ENCODE measurements at regions not wholly inside any gene's neighbourhood (a gene's known extent, or its start where the extent isn't known, plus 50 kb on each side); places are given as distances from the start of the nearest gene placed in this dataset.

- no peaks in the 10 kb centered on the region for H3K9me3 Mint-ChIP-seq
- H3K36me3 Mint-ChIP-seq (ENCODE audit: low read depth): no peaks in the 10 kb centered on the region
- H3K27ac Mint-ChIP-seq: no peak overlapping the region
- intact Hi-C loops (cut with micrococcal nuclease): no loop called here
- no peak overlapping the region for H3K4me3 Mint-ChIP-seq (ENCODE audit: low read depth)
- DNase-seq (ENCODE audit: low spot score): no peak
- H3K4me1 Mint-ChIP-seq (ENCODE audit: low read depth): no peaks in the 10 kb centered on the region
- H3K27me3 Mint-ChIP-seq (ENCODE audit: low read depth): no peaks in the 10 kb centered on the region
Observed at GRCh38 chrX:42686706-42687105, 91.3 kb downstream of the PPP1R2C start.

GRCh38 chrX:42686296-42686695 lies 91.7 kb downstream of the PPP1R2C start:
- Mint-ChIP-seq H3K4me3 (ENCODE audit: low read depth) (no peak overlapping the region), H3K27ac (no peak overlapping the region), H3K27me3 (ENCODE audit: low read depth) (no peaks in the 10 kb centered on the region), H3K4me1 (ENCODE audit: low read depth) (no peaks in the 10 kb centered on the region), H3K36me3 (ENCODE audit: low read depth) (no peaks in the 10 kb centered on the region), H3K9me3 (no peaks in the 10 kb centered on the region)
- intact Hi-C loops (cut with micrococcal nuclease): no loop called here
- no peak for DNase-seq (ENCODE audit: low spot score)

DNA sequence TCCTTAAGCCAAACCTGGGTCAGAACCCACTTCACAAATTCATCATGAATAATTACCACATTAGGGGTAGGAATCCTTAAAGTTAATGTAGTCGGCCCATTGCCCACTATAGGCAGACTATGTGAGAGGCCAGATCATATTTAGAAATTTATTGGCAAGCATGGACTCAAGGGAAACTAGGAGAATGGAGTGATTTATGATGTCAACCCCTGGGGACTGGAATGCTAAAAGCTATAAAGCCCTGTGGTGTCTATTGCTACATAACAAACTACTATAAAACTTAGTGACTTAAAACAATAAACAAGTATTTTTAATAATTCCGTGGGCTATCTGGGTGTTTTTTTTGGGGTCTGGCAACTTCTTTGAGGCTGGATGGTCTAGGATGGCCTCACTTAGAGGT lies 93.9 kb downstream of the PPP1R2C start:
- H3K9me3 Mint-ChIP-seq: no peaks in the 10 kb centered on the region
- no peaks in the 10 kb centered on the region for H3K4me1 Mint-ChIP-seq (ENCODE audit: low read depth)
- no peak overlapping the region for H3K4me3 Mint-ChIP-seq (ENCODE audit: low read depth)
- H3K36me3 Mint-ChIP-seq (ENCODE audit: low read depth): no peaks in the 10 kb centered on the region
- H3K27me3 Mint-ChIP-seq (ENCODE audit: low read depth): no peaks in the 10 kb centered on the region
- intact Hi-C loops (cut with micrococcal nuclease): no loop called here
- DNase-seq (ENCODE audit: low spot score): no peak
- H3K27ac Mint-ChIP-seq: no peak overlapping the region

DNA sequence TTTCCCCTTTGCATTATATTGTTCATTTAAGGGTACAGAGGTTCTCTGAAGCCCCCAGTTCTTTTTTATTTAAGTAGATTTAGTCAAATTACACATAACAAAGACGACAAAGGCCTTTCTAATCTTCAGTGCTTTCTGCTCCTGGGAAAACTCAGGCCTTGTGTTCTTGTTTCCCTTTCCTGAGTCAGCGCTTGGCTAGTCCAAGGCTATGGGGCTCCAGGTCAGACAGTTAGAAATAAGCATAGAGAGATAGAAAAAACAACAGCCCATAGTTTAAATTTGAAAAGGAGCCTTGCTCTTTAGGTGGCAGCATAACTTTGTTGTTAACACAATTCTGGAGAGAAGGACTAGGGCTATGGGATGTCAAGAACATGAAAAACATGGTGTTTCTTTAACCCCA lies 97.3 kb downstream of the PPP1R2C start:
- H3K36me3 Mint-ChIP-seq (ENCODE audit: low read depth): no peaks in the 10 kb centered on the region
- no peaks in the 10 kb centered on the region for H3K27me3 Mint-ChIP-seq (ENCODE audit: low read depth)

DNA sequence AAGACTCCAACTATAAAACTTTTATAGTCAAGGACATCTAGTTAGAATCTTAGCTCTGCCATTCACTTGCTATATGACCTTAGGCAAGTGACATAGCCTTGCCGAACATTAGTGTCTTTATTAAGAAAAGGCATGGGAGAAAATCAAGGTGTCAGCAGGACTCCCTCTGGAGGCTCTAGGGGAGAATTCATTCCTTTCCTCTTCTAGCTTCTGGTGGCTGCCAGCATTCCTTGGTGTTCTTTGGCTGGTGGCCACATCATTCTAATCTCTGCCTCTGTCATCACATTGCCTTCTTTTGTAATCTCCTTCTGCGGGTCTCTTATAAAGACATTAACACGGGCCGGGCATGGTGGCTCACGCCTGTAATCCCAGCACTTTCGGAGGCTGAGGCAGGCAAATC lies 99.8 kb downstream of the PPP1R2C start:
- Mint-ChIP-seq H3K9me3 (no peaks in the 10 kb centered on the region), H3K4me1 (ENCODE audit: low read depth) (no peaks in the 10 kb centered on the region), H3K27ac (no peak overlapping the region), H3K4me3 (ENCODE audit: low read depth) (no peak overlapping the region), H3K36me3 (ENCODE audit: low read depth) (no peaks in the 10 kb centered on the region), H3K27me3 (ENCODE audit: low read depth) (no peaks in the 10 kb centered on the region)
- intact Hi-C loops (cut with micrococcal nuclease): no loop called here
- DNase-seq (ENCODE audit: low spot score): no peak

More for the DNA sequence above, 97.3 kb downstream of the PPP1R2C start:
- Mint-ChIP-seq H3K4me3 (ENCODE audit: low read depth) (no peak overlapping the region), H3K27ac (no peak overlapping the region), H3K4me1 (ENCODE audit: low read depth) (no peaks in the 10 kb centered on the region), H3K9me3 (no peaks in the 10 kb centered on the region)
- no peak for DNase-seq (ENCODE audit: low spot score)
- intact Hi-C loops (cut with micrococcal nuclease): no loop called here

DNA sequence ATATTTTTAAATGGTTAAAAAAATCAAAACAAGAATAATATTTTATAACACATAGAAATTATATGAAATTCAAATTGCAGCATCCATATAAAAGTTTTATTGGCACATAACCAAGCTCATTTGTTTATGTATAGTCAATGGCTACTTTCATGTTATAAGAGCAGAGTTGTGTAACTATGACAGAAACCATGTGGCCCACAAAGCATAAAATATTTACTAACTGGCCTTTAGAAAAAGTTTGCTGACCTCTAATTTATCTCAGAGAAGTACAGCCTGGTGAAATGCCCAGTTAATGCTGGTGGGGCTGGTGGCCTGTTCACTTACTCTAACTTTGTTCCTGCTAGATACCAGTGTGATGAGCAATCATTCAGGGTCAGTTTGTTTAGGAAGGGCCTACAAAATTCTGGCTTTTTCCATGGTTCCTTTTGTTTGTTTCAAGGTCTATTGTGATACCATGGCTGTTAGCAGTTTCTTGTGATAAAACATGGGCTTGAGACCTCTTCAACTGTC lies 104.6 kb downstream of the PPP1R2C start:
- no peaks in the 10 kb centered on the region for H3K4me1 Mint-ChIP-seq (ENCODE audit: low read depth)
- intact Hi-C loops (cut with micrococcal nuclease): no loop called here
- no peak overlapping the region for H3K4me3 Mint-ChIP-seq (ENCODE audit: low read depth)
- H3K36me3 Mint-ChIP-seq (ENCODE audit: low read depth): no peaks in the 10 kb centered on the region
- H3K27ac Mint-ChIP-seq: no peak overlapping the region
- H3K27me3 Mint-ChIP-seq (ENCODE audit: low read depth): no peaks in the 10 kb centered on the region
- no peak for DNase-seq (ENCODE audit: low spot score)
- no peaks in the 10 kb centered on the region for H3K9me3 Mint-ChIP-seq

- no peak for DNase-seq (ENCODE audit: low spot score)
- no peaks in the 10 kb centered on the region for H3K9me3 Mint-ChIP-seq
- H3K4me1 Mint-ChIP-seq (ENCODE audit: low read depth): no peaks in the 10 kb centered on the region
- H3K36me3 Mint-ChIP-seq (ENCODE audit: low read depth): no peaks in the 10 kb centered on the region
- no peak overlapping the region for H3K27ac Mint-ChIP-seq
- no peak overlapping the region for H3K4me3 Mint-ChIP-seq (ENCODE audit: low read depth)
- intact Hi-C loops (cut with micrococcal nuclease): no loop called here
- H3K27me3 Mint-ChIP-seq (ENCODE audit: low read depth): no peaks in the 10 kb centered on the region
Observed at GRCh38 chrX:42664680-42665079, 113.3 kb downstream of the PPP1R2C start.

GRCh38 chrX:42628471-42628870 lies 149.5 kb downstream of the PPP1R2C start:
- no peak overlapping the region for H3K27ac Mint-ChIP-seq
- intact Hi-C loops (cut with micrococcal nuclease): no loop called here
- no peak for DNase-seq (ENCODE audit: low spot score)
- no peaks in the 10 kb centered on the region for H3K4me1 Mint-ChIP-seq (ENCODE audit: low read depth)
- H3K27me3 Mint-ChIP-seq (ENCODE audit: low read depth): no peaks in the 10 kb centered on the region
- H3K36me3 Mint-ChIP-seq (ENCODE audit: low read depth): no peaks in the 10 kb centered on the region
- no peaks in the 10 kb centered on the region for H3K9me3 Mint-ChIP-seq
- no peak overlapping the region for H3K4me3 Mint-ChIP-seq (ENCODE audit: low read depth)

GRCh38 chrX:42627891-42628290 lies 150.1 kb downstream of the PPP1R2C start:
- Mint-ChIP-seq H3K9me3 (no peaks in the 10 kb centered on the region), H3K36me3 (ENCODE audit: low read depth) (no peaks in the 10 kb centered on the region), H3K27ac (no peak overlapping the region), H3K4me1 (ENCODE audit: low read depth) (no peaks in the 10 kb centered on the region), H3K27me3 (ENCODE audit: low read depth) (no peaks in the 10 kb centered on the region), H3K4me3 (ENCODE audit: low read depth) (no peak overlapping the region)
- no peak for DNase-seq (ENCODE audit: low spot score)
- intact Hi-C loops (cut with micrococcal nuclease): no loop called here

GRCh38 chrX:42624524-42624923 lies 153.4 kb downstream of the PPP1R2C start:
- DNase-seq (ENCODE audit: low spot score): no peak
- Mint-ChIP-seq H3K36me3 (ENCODE audit: low read depth) (no peaks in the 10 kb centered on the region), H3K27ac (no peak overlapping the region), H3K4me3 (ENCODE audit: low read depth) (no peak overlapping the region), H3K4me1 (ENCODE audit: low read depth) (no peaks in the 10 kb centered on the region), H3K9me3 (no peaks in the 10 kb centered on the region), H3K27me3 (ENCODE audit: low read depth) (no peaks in the 10 kb centered on the region)
- intact Hi-C loops (cut with micrococcal nuclease): no loop called here

- intact Hi-C loops (cut with micrococcal nuclease): no loop called here
- Mint-ChIP-seq H3K4me1 (ENCODE audit: low read depth) (peaks cover 5% of the 10 kb centered on the region), H3K4me3 (ENCODE audit: low read depth) (no peak overlapping the region), H3K27ac (no peak overlapping the region), H3K9me3 (no peaks in the 10 kb centered on the region), H3K36me3 (ENCODE audit: low read depth) (no peaks in the 10 kb centered on the region), H3K27me3 (ENCODE audit: low read depth) (no peaks in the 10 kb centered on the region)
- DNase-seq (ENCODE audit: low spot score): no peak
Observed at GRCh38 chrX:42619068-42619467, 158.9 kb downstream of the PPP1R2C start.

GRCh38 chrX:42616981-42617380 lies 161.0 kb downstream of the PPP1R2C start:
- no peak overlapping the region for H3K27ac Mint-ChIP-seq
- no peaks in the 10 kb centered on the region for H3K9me3 Mint-ChIP-seq
- peaks cover 5% of the 10 kb centered on the region for H3K4me1 Mint-ChIP-seq (ENCODE audit: low read depth)
- no peak for DNase-seq (ENCODE audit: low spot score)
- H3K27me3 Mint-ChIP-seq (ENCODE audit: low read depth): no peaks in the 10 kb centered on the region
- H3K36me3 Mint-ChIP-seq (ENCODE audit: low read depth): no peaks in the 10 kb centered on the region
- H3K4me3 Mint-ChIP-seq (ENCODE audit: low read depth): no peak overlapping the region
- intact Hi-C loops (cut with micrococcal nuclease): no loop called here

- Mint-ChIP-seq H3K27ac (no peak overlapping the region), H3K36me3 (ENCODE audit: low read depth) (no peaks in the 10 kb centered on the region), H3K4me1 (ENCODE audit: low read depth) (peaks cover 5% of the 10 kb centered on the region), H3K9me3 (no peaks in the 10 kb centered on the region), H3K4me3 (ENCODE audit: low read depth) (no peak overlapping the region), H3K27me3 (ENCODE audit: low read depth) (no peaks in the 10 kb centered on the region)
- intact Hi-C loops (cut with micrococcal nuclease): no loop called here
- no peak for DNase-seq (ENCODE audit: low spot score)
Observed at GRCh38 chrX:42615161-42615563, 162.8 kb downstream of the PPP1R2C start.

DNA sequence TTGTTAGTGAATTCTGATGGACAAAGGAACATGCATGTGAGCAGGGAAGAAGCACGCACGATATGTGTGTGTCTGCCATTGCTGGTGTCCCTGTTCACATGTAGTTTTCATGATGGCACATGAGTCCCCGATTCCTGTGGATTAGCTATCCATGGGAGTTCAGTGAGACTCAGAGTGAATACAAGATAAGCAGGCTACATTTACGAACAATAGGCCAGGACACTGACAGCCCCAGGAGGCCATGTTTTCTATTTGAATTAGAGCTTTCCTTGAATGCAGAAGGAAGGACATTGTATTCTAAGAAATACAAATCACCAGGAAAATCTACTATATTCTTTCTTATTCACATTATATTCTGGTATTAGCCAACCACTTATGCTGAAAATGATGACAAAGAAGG lies 171.4 kb downstream of the PPP1R2C start:
- no peaks in the 10 kb centered on the region for H3K9me3 Mint-ChIP-seq
- intact Hi-C loops (cut with micrococcal nuclease): no loop called here
- no peaks in the 10 kb centered on the region for H3K4me1 Mint-ChIP-seq (ENCODE audit: low read depth)
- H3K4me3 Mint-ChIP-seq (ENCODE audit: low read depth): no peak overlapping the region
- H3K36me3 Mint-ChIP-seq (ENCODE audit: low read depth): no peaks in the 10 kb centered on the region
- no peak for DNase-seq (ENCODE audit: low spot score)
- no peak overlapping the region for H3K27ac Mint-ChIP-seq
- no peaks in the 10 kb centered on the region for H3K27me3 Mint-ChIP-seq (ENCODE audit: low read depth)
